ENCODE measurements at regions not wholly inside any gene's neighbourhood (a gene's known extent, or its start where the extent isn't known, plus 50 kb on each side); places are given as distances from the start of the nearest gene placed in this dataset.

DNA sequence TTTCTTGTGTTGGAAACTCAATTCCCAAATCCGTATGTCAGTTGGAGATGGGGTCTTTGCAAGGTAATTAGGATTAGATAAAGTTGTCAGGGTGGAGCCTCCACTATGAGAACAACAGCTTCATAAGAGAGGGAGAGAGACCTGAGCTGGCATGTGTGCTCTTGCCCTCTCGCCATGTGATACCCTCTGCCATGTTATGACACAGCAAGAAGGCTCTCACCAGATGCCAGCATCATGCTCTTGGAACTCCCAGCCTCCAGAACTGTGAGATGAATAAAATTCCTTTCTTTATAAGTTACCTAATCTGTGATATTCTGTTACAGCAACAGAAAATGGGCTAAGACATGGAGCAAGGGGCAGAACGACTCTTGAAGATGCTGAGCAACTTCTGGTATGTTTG, 201.9 kb upstream of the BOD1L1 start:
- no peak for TF ChIP-seq EZH2 (IDR thresholded peaks at IDR 0.05)
- TF ChIP-seq, protein P1, sequence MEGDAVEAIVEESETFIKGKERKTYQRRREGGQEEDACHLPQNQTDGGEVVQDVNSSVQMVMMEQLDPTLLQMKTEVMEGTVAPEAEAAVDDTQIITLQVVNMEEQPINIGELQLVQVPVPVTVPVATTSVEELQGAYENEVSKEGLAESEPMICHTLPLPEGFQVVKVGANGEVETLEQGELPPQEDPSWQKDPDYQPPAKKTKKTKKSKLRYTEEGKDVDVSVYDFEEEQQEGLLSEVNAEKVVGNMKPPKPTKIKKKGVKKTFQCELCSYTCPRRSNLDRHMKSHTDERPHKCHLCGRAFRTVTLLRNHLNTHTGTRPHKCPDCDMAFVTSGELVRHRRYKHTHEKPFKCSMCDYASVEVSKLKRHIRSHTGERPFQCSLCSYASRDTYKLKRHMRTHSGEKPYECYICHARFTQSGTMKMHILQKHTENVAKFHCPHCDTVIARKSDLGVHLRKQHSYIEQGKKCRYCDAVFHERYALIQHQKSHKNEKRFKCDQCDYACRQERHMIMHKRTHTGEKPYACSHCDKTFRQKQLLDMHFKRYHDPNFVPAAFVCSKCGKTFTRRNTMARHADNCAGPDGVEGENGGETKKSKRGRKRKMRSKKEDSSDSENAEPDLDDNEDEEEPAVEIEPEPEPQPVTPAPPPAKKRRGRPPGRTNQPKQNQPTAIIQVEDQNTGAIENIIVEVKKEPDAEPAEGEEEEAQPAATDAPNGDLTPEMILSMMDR (IDR thresholded peaks at IDR 0.05): no peak
